ENCODE measurements at regions not wholly inside any gene's neighbourhood (a gene's known extent, or its start where the extent isn't known, plus 50 kb on each side); places are given as distances from the start of the nearest gene placed in this dataset.

DNA sequence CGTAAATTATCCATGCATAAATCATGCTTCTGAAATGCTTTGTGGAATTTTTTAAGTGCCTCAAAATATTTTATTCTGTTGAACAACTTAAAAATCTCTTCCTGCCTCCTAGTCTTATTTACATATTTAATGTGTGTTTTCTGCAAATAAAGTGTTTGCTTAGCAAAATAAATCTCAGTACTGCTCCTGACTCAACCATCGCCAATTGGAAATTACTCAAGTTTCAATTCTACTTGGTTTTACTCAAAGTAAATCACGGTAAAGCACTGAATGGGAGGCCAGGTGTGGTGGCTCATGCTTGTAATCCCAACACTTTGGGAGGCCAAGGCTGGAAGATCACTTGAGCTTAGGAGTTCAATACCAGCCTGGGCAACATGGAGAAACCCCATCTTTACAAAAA, 152.2 kb upstream of the NR5A2 start:
- TF ChIP-seq, protein P1, sequence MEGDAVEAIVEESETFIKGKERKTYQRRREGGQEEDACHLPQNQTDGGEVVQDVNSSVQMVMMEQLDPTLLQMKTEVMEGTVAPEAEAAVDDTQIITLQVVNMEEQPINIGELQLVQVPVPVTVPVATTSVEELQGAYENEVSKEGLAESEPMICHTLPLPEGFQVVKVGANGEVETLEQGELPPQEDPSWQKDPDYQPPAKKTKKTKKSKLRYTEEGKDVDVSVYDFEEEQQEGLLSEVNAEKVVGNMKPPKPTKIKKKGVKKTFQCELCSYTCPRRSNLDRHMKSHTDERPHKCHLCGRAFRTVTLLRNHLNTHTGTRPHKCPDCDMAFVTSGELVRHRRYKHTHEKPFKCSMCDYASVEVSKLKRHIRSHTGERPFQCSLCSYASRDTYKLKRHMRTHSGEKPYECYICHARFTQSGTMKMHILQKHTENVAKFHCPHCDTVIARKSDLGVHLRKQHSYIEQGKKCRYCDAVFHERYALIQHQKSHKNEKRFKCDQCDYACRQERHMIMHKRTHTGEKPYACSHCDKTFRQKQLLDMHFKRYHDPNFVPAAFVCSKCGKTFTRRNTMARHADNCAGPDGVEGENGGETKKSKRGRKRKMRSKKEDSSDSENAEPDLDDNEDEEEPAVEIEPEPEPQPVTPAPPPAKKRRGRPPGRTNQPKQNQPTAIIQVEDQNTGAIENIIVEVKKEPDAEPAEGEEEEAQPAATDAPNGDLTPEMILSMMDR (IDR thresholded peaks at IDR 0.05): no peak
- TF ChIP-seq POLR2A (IDR thresholded peaks at IDR 0.05): no peak

Data from Peyer's patch (tissue), 4 donors.